Cardiac septum (tissue), 1 donor: ENCODE measurements at regions not wholly inside any gene's neighbourhood (a gene's known extent, or its start where the extent isn't known, plus 50 kb on each side); places are given as distances from the start of the nearest gene placed in this dataset.
"Not testable (repeated sequence)": the region's sequence is repeated elsewhere in the genome, so short reads cannot be mapped to it uniquely, and the experiment has no call there.

Experiments used
- DNase-seq: peaks from one replicate; pipeline ENCODE4 v3.0.0-alpha.2; 2020; ENCODE audit warnings: low spot score
- intact Hi-C: fragments of 100-400 bp; cut with DNase I; formaldehyde crosslinking; loops from one replicate; pipeline ENCODE4 v1.14.0; 2022
- donor health status: DM: no; HTN: no; CAD: no.

DNA sequence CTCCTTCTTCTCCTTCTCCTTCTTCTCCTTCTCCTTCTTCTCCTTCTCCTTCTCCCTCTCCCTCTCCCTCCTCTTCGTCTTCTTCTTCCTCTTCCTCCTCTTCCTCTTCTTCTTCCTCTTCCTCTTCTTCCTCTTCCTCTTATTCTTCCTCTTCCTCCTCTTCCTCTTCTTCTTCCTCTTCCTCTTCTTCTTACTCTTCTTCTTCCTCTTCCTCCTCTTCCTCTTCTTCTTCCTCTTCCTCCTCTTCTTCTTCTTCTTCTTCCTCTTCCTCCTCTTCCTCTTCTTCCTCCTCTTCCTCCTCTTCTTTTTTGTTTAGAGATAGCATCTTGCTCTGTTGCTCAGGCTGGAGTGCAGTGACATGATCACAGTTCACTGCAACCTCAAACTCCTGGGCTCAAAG is 97.7 kb upstream of the MPHOSPH6 start:
- intact Hi-C loops = loop anchor here (10.0 kb wide), 1 partner anchor 1177 kb away; no protein-coding TSS in a partner anchor
- not testable (repeated sequence) for DNase-seq

DNA sequence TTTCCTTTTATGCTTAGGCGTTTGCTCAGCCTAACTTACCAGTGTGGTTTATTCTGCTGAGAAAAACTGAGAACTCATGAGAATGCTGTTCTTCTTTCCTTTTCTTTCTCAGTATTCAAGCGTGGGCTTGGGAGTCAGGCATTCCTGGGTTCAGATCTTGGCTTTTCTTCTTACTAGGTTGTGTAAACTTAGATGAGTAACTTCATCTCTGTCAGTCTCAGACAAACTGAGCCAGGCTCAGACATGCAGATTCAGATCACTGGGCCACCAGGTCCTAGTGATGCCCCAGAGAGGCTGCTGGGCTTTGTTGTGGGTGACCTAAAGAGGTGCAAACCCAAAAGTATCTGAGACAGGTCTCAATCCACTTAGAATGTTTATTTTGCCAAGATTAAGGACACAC is 95.8 kb upstream of the MPHOSPH6 start:
- intact Hi-C loops = loop anchor here (10.0 kb wide), 1 partner anchor 1179 kb away; no protein-coding TSS in a partner anchor
- no peak for DNase-seq

DNA sequence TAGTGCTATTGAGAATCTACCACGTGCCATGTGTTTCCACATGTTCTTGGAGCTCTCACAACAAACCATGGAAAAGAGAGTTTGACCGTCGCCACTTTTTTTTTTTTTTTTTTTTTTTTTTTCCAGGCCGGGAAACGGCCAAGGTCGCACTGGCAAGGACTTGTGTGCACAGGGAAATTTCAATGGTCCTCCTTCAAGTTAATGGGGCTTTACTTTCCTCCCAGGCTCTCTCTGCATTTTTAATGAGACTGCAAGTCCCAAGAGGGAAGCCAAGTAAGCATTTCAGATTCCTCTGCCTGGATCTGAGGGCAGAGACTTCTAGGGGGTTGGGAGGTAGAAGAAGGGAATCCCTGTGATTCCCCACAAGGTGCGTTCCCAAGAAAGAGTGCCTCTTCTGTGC is 94.7 kb upstream of the MPHOSPH6 start:
- intact Hi-C loops = loop anchor here (1.0 to 10.0 kb wide), 4 partner anchors 80 to 1180 kb away; no protein-coding TSS in a partner anchor
- no peak for DNase-seq

DNA sequence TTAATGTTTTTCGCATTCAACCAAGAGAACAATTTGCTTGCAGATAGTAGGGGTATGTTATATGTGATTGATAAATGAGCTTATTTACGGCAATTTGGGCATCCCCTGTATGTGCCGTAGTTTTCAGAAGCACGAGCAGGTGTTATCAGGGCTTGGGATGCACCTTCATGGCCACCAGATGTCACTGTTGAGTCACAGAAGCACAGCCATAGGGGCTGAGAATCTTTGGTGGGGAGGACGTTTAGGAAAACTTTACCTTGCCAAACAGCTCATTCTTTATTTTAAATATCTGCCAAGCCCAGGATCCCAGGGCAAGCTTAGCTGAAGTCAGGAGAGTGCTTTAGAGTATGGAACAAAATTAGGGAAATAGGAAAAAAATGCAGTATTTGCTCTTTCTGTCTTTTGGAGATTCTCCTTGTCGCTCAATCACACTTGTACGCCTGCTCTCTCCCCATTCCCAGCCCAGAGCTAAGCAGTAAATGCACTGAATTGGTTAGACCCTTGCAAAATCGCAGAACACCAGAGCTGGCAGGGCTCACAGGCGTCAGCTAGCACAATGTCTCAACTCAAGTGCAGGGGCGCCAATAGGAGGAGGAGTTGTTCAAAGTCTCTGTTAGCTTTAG is 93.6 kb upstream of the MPHOSPH6 start:
- DNase-seq = no peak
- intact Hi-C loops = loop anchor here (1.0 to 10.0 kb wide), 4 partner anchors 81 to 1181 kb away; no protein-coding TSS in a partner anchor

DNA sequence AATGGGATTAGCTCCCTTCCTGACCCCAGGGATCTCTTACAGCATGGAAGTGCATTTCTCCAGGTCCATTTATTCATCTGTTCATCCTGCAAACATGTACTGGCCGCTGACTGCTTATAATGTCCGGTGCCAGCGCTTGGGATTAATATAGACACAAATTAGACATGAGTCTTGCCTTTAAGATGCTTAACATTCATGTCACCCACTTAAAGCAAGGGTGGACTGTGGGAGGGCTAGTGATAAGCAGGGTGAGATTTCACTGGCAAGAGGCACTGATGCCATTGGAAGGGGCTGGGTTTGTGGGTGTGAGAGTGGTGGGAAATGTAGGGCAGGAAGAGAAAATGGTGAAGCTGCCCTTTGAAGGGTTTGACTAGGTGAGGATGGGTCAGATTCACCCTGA is 92.2 kb upstream of the MPHOSPH6 start:
- intact Hi-C loops = loop anchor here (5.0 to 10.0 kb wide), 3 partner anchors 195 to 1183 kb away; no protein-coding TSS in a partner anchor
- DNase-seq = no peak

DNA sequence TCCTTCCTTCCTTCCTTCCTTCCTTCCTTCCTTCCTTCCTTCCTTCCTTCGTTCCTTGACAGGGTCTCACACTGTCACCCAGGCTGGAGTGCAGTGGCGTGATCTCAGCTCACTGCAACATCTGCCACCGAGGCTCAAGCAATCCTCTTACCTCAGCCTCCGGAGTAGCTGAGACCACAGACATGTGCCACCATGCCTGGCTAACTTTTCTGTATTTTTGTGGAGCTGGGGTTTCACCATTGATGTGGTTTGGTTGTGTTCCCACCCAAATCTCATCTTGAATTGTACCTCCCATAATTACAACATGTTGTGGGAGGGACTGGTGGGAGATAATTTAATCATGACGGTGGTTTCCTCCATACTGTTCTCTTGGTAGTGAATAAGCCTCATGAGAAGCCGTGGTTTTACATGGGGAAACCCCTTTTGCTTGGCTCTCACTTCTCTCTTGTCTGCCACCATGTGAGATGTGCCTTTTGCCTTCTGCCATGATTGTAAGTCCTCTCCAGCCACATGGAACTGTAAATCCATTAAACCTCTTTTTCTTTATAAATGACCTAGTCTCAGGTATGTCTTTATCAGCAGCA is 90.3 kb upstream of the MPHOSPH6 start:
- intact Hi-C loops = loop anchor here (5.0 to 10.0 kb wide), 3 partner anchors 197 to 1184 kb away; no protein-coding TSS in a partner anchor
- no peak for DNase-seq

DNA sequence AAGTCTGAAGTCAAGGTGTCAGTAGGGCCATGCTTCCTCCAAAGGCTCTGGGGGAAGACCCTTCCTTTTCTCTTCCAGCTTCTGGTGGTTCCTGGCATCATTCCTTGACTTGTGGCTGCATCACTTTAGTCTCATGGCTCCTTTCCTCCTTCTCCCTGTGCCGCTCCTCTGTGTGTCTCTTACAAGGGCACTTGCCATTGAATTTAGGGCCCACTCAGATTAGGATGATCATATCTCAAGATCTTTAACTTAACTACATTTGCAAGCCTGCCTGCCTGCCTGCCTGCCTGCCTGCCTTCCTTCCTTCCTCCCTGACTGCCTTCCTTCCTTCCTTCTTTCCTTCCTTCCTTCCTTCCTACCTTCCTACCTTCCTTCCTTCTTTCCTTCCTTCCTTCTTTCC is 89.7 kb upstream of the MPHOSPH6 start:
- intact Hi-C loops = loop anchor here (5.0 to 10.0 kb wide), 3 partner anchors 198 to 1185 kb away; no protein-coding TSS in a partner anchor
- DNase-seq = no peak

DNA sequence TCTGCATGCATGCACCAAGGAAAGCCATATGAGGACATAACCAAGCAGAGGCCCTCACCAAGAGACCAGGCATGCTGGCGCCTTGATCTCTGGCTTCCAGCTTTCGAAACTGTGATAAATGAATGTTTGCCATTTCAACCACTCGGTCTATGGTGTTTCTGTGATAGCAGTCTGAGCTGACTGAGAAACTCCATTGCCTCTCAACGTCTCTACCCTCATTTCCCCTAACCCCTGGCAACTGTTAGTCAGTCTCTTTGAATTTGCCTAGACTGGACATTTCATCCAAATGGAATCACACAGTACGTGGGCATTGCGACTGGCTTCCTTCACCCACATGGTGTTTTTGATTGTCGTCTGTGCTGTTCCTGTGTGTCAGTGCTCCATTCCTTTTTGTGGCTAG is 88.0 kb upstream of the MPHOSPH6 start:
- DNase-seq = no peak
- intact Hi-C loops = no loop called here

DNA sequence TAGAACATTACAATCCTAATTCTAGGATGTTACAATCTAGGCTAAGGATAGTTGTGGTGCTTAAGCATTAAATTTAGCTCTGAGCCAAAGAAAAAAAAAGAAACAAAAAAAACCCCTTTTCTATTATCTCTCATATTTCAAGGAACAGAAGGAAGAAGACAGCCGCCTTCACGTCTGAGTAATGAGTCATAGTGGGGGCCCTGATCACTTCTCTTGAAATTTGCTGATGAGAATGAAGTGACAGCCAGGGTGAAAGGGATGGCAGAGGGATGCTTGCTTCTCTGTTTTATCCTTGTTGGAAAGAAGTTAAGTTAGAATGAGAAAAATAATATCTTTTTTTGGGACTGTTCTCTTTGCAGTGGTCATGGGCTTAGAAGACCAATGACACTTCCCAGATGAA is 82.6 kb upstream of the MPHOSPH6 start:
- DNase-seq = no peak
- intact Hi-C loops = no loop called here

DNA sequence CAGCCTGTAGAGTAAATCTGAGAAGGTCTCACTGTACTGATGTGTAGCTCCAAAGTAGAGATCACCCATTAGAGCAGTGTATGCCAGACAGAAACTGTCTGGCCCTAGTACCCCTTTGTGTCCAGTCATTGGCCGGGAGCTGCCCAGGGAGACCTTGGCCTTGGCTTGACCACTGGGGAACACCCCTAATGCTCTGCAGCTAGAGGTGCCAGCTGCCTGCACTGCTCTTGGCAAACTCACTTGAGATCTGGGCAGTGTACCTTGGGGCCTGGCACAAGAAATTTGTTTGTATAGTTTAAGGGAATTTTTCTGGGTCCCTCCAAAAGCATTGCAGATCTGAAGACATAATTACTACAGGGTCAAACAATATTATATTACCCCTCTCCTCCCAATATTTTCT is 78.7 kb upstream of the MPHOSPH6 start:
- intact Hi-C loops = no loop called here
- no peak for DNase-seq

DNA sequence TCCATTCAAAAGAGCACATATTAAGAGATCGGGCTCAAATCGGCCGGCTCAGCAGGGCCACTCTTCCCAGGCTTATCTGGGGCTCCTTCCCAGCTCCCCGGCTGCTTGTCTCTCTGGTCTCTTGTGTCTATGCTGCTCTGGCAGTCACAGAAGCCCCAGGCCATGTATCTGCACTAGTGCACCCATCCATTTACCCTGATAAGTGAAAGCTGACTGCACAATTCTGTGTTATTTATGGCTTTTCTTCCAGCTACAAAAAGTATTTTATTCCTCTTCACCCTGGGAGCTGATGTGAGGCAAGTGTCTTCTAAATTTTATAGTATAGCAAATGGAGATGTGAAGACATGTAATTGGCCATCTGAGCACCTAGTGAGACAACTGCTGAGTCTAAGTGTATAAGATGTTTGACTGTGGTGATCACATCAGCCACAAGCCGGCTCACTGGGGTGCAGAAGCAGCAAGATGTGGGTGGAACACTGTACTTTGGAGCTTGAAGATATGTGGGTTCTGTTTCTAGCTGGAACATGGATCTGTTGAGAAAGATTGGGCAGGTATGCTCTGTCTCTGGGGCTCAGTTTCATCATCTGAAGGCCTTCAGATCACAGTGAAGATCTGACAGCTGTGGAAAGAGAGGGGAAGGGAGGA is 78.1 kb upstream of the MPHOSPH6 start:
- DNase-seq = no peak
- intact Hi-C loops = no loop called here

DNA sequence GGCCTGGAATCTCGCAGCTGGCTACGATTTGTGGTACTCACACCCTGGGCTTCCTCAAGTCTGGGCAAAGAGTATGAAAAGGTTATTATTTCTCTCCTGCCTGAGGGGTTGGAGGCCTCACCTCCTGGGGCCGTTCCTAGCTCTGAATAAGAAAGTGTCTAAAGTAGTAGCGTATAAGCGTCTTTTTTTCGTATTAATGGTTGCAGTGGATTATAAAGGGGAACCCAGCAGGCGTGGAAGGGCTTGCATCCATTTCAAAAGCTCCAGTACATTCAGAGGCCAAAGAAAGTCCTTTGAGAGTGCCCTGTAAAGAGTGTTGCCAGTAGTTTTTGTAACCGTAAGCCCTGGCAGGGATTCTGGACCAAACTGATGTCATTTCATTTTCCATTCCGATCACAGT is 72.2 kb upstream of the MPHOSPH6 start:
- no peak for DNase-seq

DNA sequence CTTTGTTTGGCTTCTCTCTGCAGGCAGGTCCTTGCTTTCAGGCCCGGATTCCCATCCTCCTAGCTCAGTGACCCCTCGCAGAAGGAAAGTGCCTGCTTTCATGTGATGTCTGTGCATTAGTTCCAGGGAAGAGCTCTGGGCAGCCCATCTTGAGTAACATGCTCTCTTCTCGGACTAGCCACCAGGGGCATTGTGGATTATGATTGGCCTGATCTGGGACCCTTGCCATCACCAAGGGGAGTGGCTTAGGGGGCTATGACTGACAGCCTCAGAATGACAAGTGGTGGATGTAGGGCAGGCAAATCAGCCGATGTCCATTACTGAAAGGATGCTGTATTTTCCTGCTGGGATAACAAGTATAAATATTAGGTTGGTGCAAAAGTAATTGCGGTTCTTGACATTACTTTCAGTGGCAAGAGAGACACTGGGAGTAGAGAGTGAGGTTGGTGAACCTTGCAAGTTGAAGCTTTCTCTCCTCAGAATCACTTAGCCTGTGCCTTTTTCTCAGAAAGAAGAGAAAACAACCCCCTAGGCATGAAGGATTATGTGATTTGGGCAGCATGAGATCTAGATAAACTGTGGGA is 71.5 kb upstream of the MPHOSPH6 start:
- DNase-seq = no peak
- intact Hi-C loops = no loop called here

More for the DNA sequence above, 72.2 kb upstream of the MPHOSPH6 start:
- intact Hi-C loops = no loop called here

DNA sequence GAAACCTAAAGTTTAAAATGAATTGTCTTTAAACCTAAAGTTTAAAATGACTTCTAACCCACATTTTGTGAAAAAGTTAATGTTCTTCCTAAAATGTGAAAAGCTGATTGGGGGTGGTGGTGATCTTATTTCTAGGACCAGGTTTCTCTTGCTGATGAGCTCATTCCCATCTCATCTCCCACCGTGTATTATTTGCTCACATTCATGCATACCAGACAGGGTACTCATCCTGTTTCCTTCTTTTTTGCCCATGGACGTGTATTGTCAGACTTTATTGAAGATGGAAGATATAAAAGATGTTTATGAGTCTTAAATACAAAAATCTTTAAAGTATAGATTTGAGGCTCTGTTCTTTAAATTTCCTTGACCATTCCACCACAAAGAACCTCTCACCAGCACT is 70.1 kb upstream of the MPHOSPH6 start:
- DNase-seq = no peak
- intact Hi-C loops = no loop called here

DNA sequence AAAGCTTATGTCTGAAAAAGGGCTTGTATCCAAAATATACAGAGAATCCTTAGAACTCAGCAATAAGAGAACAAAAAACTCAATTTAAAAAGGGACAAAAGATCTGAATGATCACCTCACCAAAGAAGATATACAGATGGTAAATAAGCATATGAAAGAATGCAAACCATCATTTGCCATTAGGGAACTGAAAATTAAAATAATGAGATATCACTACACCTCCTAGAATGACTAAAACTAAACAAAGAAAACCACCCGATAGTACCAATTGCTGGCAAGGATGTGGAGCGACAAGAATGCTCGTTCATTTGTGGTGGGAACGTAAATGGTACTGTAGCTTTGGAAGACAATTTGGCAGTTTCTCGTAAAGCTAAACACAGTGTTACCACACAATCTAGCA is 66.9 kb upstream of the MPHOSPH6 start:
- intact Hi-C loops = no loop called here
- DNase-seq = no peak

DNA sequence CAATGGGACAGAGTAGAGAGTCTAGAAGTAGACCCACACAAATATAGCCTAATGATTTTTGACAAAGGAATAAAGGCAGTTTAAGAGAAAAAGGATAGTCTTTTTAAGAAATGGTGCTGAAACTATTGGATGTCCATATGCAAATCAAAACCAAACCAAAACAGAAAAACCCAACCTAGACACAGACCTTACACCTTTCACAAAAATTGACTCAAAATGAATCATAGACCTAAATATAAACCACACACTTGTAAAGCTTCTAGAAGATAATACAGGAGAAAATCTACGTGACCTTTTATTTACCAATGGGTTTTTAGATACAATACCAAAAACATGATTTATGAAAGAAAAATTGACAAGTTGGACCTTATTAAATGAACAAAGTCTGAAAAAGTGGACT is 66.4 kb upstream of the MPHOSPH6 start:
- DNase-seq = no peak
- intact Hi-C loops = no loop called here

DNA sequence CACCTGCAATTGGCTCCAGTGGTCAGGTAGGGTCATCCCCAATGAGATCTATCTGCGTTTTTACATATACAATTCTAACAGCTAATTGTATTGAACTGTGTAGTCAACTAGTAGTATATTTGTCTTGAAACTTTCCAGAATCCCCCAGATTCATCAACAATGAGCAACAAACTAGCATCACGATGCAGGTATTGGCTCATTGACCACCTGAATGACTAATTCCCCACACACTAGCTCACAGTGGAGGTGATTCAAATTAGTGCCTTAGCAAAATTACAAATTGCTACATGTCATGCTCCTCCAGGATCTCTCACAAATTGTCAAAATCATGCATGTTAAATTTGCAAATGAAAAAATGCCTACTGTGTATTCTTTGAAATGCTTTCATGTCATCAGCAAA is 62.8 kb upstream of the MPHOSPH6 start:
- no peak for DNase-seq
- intact Hi-C loops = loop anchor here (5.0 kb wide), 1 partner anchor 341 kb away; no protein-coding TSS in a partner anchor

DNA sequence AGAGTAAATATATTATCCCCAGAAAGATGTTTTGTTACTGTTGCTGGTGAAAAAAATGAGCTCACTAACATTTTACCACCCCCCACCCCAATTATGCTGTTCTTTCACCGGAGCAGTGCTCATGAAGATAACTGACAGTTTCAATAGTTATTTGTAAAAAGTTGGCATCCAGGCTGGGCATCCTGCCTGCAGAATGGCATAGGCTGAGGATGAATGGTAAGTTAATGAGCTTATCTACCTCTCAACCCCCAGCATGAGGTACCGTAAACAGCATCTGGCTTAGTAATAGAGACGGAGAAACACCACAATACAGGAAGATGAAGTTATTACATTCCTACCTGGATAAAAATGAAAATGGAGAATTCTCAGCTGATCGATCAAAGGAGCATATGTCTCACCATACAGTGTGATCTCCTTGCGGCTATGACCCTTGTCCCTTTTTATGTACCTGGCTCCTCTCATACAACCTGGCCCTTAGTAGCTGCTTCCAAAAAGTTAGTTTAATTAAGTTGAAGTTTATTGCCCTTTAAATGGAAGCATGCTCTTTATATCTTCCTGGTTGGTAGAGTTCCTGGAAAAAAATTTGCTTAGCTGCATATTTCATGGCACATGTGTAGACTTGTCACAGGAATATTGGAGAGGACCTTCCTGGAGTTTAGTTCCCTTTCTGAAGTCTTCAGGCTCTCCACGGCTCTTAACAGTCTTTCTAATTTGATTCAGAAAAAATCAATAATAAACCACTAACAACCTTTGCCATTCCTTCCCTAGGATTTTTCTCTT is 61.2 kb upstream of the MPHOSPH6 start:
- intact Hi-C loops = loop anchor here (5.0 kb wide), 1 partner anchor 339 kb away; no protein-coding TSS in a partner anchor
- no peak for DNase-seq

DNA sequence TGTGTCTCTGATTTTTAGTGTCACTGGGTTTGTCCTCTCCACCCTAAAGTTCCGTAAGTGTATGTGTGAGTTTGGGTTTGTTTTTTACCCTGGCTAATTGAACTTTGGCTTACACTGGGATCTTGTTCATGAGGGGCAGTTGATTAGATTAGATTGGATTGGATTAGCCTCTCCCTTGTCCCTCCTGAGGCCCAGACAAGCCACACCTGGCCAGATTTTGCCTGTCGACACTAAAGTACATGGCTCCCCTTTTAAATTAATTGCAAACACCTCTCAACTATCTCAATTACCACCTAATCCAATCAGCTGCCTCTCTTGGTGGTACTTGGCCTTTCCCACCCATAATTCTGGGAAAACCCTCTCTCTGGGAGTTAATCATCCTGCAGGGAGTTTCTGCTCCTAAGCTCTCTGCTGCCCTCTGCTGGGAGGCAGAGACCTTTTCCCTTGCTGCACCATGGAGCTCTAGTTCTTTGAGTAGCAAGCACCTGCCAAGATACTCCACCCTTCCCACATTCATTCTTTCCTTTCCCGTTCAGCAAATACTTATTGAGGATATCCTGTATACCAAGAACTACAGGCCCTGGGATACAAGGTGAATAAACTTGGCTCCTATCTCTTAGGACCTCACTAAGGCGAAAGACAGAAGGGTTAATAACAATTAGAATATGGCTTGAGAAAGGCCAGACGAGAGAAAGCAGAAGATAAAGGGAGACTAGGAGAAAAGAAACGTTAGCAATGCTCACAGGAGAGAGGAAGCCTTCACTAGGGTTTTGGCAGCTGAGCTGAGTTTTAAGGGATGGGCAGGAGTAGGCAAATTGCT is 60.0 kb upstream of the MPHOSPH6 start:
- intact Hi-C loops = loop anchor here (5.0 kb wide), 2 partner anchors 288 to 338 kb away; no protein-coding TSS in a partner anchor

More for the DNA sequence above, 60.0 kb upstream of the MPHOSPH6 start:
- DNase-seq = no peak
